Esophagus muscularis mucosa (tissue), 4 donors: ENCODE measurements at regions not wholly inside any gene's neighbourhood (a gene's known extent, or its start where the extent isn't known, plus 50 kb on each side); places are given as distances from the start of the nearest gene placed in this dataset.

Source experiments
- DNase-seq: peaks from one replicate; pipeline ENCODE4 v3.0.0-alpha.2; 2017; ENCODE audit errors: extremely low spot score
- H3K27ac ChIP-seq, 4 donors: fragments of 200-600 bp; sonication (generic); replicated peaks in 1 of 4; 1 replicate in 3 of 4; 2 replicates in 1 of 4; pipeline ENCODE4 v1.5.1; 2016 to 2019; ENCODE audit warnings: mild to moderate bottlenecking in 1 of 4
- H3K27me3 ChIP-seq, 4 donors: fragments of 200-600 bp; sonication (generic); one replicate each; pipeline versions ENCODE4 v1.5.1 to v1.6.0; 2016 to 2019
- H3K36me3 ChIP-seq, 4 donors: fragments of 200-600 bp; sonication (generic); one replicate each; pipeline ENCODE4 v1.5.1; 2016 to 2019
- H3K4me1 ChIP-seq, 4 donors: fragments of 200-600 bp; sonication (generic); one replicate each; pipeline ENCODE4 v1.5.1; 2016 to 2019
- H3K4me3 ChIP-seq, 4 donors: fragments of 200-600 bp; sonication (generic); 1 replicate in 2 of 4; 2 replicates in 2 of 4; pipeline ENCODE4 v1.5.1; 2016 to 2019; ENCODE audit warnings: mild to moderate bottlenecking in 4 of 4, moderate library complexity in 1 of 4
- H3K9me3 ChIP-seq, 4 donors: fragments of 200-600 bp; sonication (generic); 1 replicate in 3 of 4; 2 replicates in 1 of 4; pipeline ENCODE4 v1.5.1; 2016 to 2019
- CTCF ChIP-seq, 3 experiments: fragments of 200-600 bp in 2 of 3; fragments of 450-650 bp in 1 of 3; sonication (generic) in 2 of 3; IDR thresholded peaks; one replicate each; pipeline ENCODE4 v1.5.1; 2017 to 2019; ENCODE audit warnings: antibody characterized with exemption in 3 of 3, mild to moderate bottlenecking in 2 of 3, moderate library complexity in 1 of 3
- EP300 ChIP-seq: sonication (generic); formaldehyde crosslinking; IDR thresholded peaks from one replicate; pipeline ENCODE4 v1.6.1; 2017; ENCODE audit warnings: antibody characterized with exemption
- POLR2A ChIP-seq: fragments of 450-650 bp; IDR thresholded peaks from one replicate; pipeline ENCODE4 v1.6.1; 2017; ENCODE audit warnings: antibody characterized with exemption, moderate library complexity, mild to moderate bottlenecking, low read depth
- POLR2AphosphoS5 ChIP-seq, 2 donors: sonication (generic); formaldehyde crosslinking; IDR thresholded peaks; one replicate each; pipeline ENCODE4 v1.6.1; 2017; ENCODE audit warnings: antibody characterized with exemption in 2 of 2
- WGBS: methylation state at CpG from one replicate; pipeline ENCODE4 v1.1.5; 2018; 5-methylcytosine and 5-hydroxymethylcytosine counted together
- intact Hi-C: fragments of 100-400 bp; cut with DNase I; formaldehyde crosslinking; loops from one replicate; pipeline ENCODE4 v1.15.1; 2023

DNA sequence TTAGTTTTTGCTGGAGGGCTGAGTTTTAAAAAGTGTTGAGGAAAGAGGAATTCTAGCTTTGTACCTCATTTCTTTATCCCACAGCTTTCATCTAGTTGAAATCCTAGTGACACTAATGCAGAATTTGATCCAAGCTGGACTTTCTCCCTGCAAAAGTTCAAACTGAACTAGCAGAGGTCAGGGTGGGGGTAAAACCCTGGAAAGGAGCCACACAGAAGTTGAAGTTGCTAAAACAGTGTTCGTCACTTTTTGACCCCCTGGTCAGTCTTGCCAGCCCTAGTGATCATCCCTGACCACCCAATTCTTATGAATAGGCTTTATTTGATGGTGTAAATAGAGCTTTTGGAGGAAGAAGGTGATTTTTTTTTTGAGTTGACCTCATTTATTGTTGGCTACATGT lies 390.4 kb downstream of the TMEM38B start:
- TF ChIP-seq EP300 = no peak
- no peak for TF ChIP-seq POLR2AphosphoS5 (IDR thresholded peaks at IDR 0.05)
- no peak for TF ChIP-seq CTCF (IDR thresholded peaks at IDR 0.05)
- TF ChIP-seq POLR2A = no peak
- Histone ChIP-seq H3K36me3 (no peaks in the 10 kb centered on the region), H3K9me3 (peaks cover 0 to 6% (median 2%) of the 10 kb centered on the region in 4 donors), H3K4me3 (no peak overlapping the region), H3K27ac (no peak overlapping the region), H3K4me1 (no peaks in the 10 kb centered on the region), H3K27me3 (no peaks in the 10 kb centered on the region)
- WGBS = 47% methylated on average over 1 of the region's 1 CpG
- intact Hi-C loops = no loop called here
- DNase-seq = no peak

DNA sequence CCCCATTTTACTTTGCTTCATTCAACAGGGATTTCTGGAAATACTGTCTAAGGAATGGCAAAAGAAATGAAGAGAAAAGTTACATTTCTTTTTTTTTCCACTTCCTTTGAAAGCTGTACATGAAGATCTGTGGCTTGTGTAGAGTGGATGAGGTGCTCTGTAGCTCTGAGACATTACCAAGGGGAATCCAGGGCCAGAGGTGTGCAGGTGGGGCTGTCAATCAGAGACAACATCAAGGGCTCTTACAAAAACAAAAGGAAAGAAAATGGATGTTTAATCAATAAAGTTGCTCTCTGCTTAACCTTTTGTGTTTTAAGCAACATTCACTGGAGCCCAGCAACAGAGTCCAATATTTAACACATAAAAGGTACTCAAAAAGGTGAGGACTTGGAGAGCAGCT lies 391.1 kb downstream of the TMEM38B start:
- Histone ChIP-seq H3K4me1 (no peaks in the 10 kb centered on the region), H3K27me3 (no peaks in the 10 kb centered on the region), H3K27ac (no peak overlapping the region), H3K9me3 (peaks cover 0 to 6% (median 2%) of the 10 kb centered on the region in 4 donors), H3K4me3 (no peak overlapping the region), H3K36me3 (no peaks in the 10 kb centered on the region)
- intact Hi-C loops = no loop called here
- TF ChIP-seq POLR2A (no peak), CTCF (IDR thresholded peaks at IDR 0.05) (no peak)
- no peak for DNase-seq

GRCh38 chr9:106092083-106092482 lies 397.7 kb downstream of the TMEM38B start:
- H3K9me3 ChIP-seq = peaks cover 0 to 16% (median 5%) of the 10 kb centered on the region in 4 donors
- DNase-seq = no peak
- no peak for TF ChIP-seq POLR2A
- no peak for TF ChIP-seq EP300
- TF ChIP-seq POLR2AphosphoS5 (IDR thresholded peaks at IDR 0.05) = no peak
- no peak for TF ChIP-seq CTCF (IDR thresholded peaks at IDR 0.05)
- no peaks in the 10 kb centered on the region for H3K4me1 ChIP-seq
- WGBS = 93% methylated on average over 4 of the region's 4 CpGs
- intact Hi-C loops = no loop called here
- no peak overlapping the region for H3K4me3 ChIP-seq
- H3K27me3 ChIP-seq = no peaks in the 10 kb centered on the region
- H3K36me3 ChIP-seq = no peaks in the 10 kb centered on the region
- H3K27ac ChIP-seq = no peak overlapping the region

- TF ChIP-seq POLR2AphosphoS5 (IDR thresholded peaks at IDR 0.05) (no peak), POLR2A (no peak), EP300 (no peak), CTCF (IDR thresholded peaks at IDR 0.05) (no peak)
- Histone ChIP-seq H3K4me1 (no peaks in the 10 kb centered on the region), H3K9me3 (no peaks in the 10 kb centered on the region), H3K27me3 (no peaks in the 10 kb centered on the region), H3K36me3 (no peaks in the 10 kb centered on the region), H3K27ac (no peak overlapping the region), H3K4me3 (no peak overlapping the region)
- DNase-seq = no peak
- intact Hi-C loops = no loop called here
- 91% methylated on average over 2 of the region's 2 CpGs for WGBS
Observed at GRCh38 chr9:106102821-106103220, 408.5 kb downstream of the TMEM38B start.

GRCh38 chr9:106104887-106105286 lies 410.5 kb downstream of the TMEM38B start:
- no peak overlapping the region for H3K27ac ChIP-seq
- TF ChIP-seq POLR2A (no peak), POLR2AphosphoS5 (IDR thresholded peaks at IDR 0.05) (no peak), EP300 (no peak), CTCF (IDR thresholded peaks at IDR 0.05) (no peak)
- H3K4me1 ChIP-seq = no peaks in the 10 kb centered on the region
- no peaks in the 10 kb centered on the region for H3K36me3 ChIP-seq
- H3K4me3 ChIP-seq = no peak overlapping the region
- H3K27me3 ChIP-seq = no peaks in the 10 kb centered on the region
- intact Hi-C loops = no loop called here
- H3K9me3 ChIP-seq = no peaks in the 10 kb centered on the region
- DNase-seq = no peak
